SK-N-SH treated with all-trans-retinoic acid at 6 μM for 48 hours (cell line): ENCODE measurements at regions not wholly inside any gene's neighbourhood (a gene's known extent, or its start where the extent isn't known, plus 50 kb on each side); places are given as distances from the start of the nearest gene placed in this dataset.

Experiments used
- ARNTL ChIP-seq: fragments of 450-650 bp; formaldehyde crosslinking; IDR thresholded peaks from 2 replicates; pipeline ENCODE4 v1.5.0; 2020; ENCODE audit warnings: low read depth, mild to moderate bottlenecking, moderate library complexity, borderline replicate concordance
- CREB5 ChIP-seq: fragments of 250-450 bp; sonication (Bioruptor Pico); IDR thresholded peaks from 2 replicates; pipeline ENCODE4 v1.5.1; 2020; ENCODE audit warnings: low read depth, mild to moderate bottlenecking, moderate library complexity
- PATZ1 ChIP-seq: fragments of 250-450 bp; sonication (Bioruptor Pico); IDR thresholded peaks from 2 replicates; pipeline ENCODE4 v1.8.0; 2020; ENCODE audit warnings: mild to moderate bottlenecking, moderate library complexity, borderline replicate concordance
- PPARA ChIP-seq: fragments of 250-450 bp; sonication (Bioruptor Pico); IDR thresholded peaks from 2 replicates; pipeline ENCODE4 v1.5.0; 2020; ENCODE audit warnings: mild to moderate bottlenecking, borderline replicate concordance
- TCF4 ChIP-seq: fragments of 250-450 bp; sonication (Bioruptor Pico); IDR thresholded peaks from 2 replicates; pipeline ENCODE4 v1.8.0; 2021; ENCODE audit warnings: mild to moderate bottlenecking, moderate library complexity, borderline replicate concordance
- TOX ChIP-seq: fragments of 250-450 bp; sonication (Bioruptor Pico); IDR thresholded peaks from 2 replicates; pipeline ENCODE4 v1.8.0; 2021; ENCODE audit warnings: mild to moderate bottlenecking, moderate library complexity, borderline replicate concordance
- ZNF565 ChIP-seq: fragments of 450-650 bp; formaldehyde crosslinking; conservative IDR thresholded peaks from 2 replicates; pipeline ENCODE4 v1.5.0; 2020; ENCODE audit warnings: low read depth, mild to moderate bottlenecking, moderate library complexity
- ZNF70 ChIP-seq: fragments of 450-650 bp; formaldehyde crosslinking; IDR thresholded peaks from 2 replicates; pipeline ENCODE4 v1.5.0; 2020; ENCODE audit warnings: mild to moderate bottlenecking, moderate library complexity

- TF ChIP-seq TCF4 (CRISPR knock-in tag), result no peak
- TF ChIP-seq TOX (CRISPR knock-in tag), result no peak
- TF ChIP-seq PPARA (CRISPR knock-in tag), result no peak
- no peak for TF ChIP-seq CREB5 (CRISPR knock-in tag)
- TF ChIP-seq PATZ1, result no peak
- TF ChIP-seq ZNF70 (CRISPR knock-in tag), result no peak
- no peak for TF ChIP-seq ZNF565 (CRISPR knock-in tag)
- TF ChIP-seq ARNTL (CRISPR knock-in tag), result no peak
These were observed 125.3 kb upstream of the C1QTNF9B start for GRCh38 chr13:24022568-24022967.
